NCI-H82 treated with DMSO at 0.1 percent for 48 hours (cell line): ENCODE measurements at regions not wholly inside any gene's neighbourhood (a gene's known extent, or its start where the extent isn't known, plus 50 kb on each side); places are given as distances from the start of the nearest gene placed in this dataset.
"Not testable (repeated sequence)": the region's sequence is repeated elsewhere in the genome, so short reads cannot be mapped to it uniquely, and the experiment has no call there.

Source experiments
- DNase-seq: peaks from one replicate; lab custom pipeline; 2025; ENCODE audit not compliant: unreplicated experiment; lab: John Stamatoyannopoulos, UW

DNA sequence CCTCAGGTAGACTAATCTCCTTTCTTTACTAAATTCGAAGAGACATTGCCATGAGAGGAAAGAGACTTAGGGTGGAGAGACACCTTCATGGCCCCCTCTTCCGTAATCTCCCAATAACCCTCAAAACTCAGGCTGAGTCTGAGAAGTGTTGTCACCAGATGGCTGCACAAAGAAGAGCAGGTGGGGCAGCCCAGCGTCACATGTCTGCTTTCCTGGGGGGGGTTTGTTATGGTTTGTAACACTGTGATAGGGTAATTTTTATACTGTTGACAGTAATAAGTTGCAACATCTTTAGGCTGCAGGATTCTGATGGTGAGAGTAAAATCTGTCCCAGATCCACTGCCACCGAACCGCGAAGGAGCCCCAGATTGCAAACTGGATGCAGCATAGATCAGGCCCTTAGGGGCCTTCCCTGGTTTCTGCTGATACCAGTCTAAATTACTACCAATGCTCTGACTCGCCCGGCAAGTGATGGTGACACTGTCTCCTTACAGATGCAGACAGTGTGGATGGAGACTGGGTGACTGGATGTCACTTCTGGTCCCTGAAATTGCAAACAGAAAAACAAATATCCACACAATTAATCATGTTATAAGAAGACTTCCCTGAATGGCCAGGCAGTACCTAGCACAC, 595.1 kb downstream of the RPIA start:
- not testable (repeated sequence) for DNase-seq

DNA sequence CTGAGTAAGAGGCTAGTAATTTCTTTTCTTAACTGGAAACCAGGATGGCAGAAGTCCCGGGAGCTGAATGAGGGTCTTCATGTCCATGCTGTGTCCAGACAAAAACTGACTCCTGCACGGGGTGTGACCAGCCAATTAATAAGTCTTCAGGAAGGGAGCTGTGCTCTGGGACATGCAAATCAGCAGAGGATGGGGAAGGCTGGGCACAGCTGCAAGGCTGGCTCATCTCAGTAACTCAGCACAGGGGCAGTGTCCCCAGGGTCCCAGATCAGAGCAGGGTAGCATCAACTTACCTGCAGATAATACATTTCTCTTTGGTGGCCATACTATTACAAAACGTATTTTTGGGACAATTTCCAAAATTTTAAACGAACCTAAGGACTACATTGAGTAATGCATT, 595.6 kb downstream of the RPIA start:
- DNase-seq: not testable (repeated sequence)

DNA sequence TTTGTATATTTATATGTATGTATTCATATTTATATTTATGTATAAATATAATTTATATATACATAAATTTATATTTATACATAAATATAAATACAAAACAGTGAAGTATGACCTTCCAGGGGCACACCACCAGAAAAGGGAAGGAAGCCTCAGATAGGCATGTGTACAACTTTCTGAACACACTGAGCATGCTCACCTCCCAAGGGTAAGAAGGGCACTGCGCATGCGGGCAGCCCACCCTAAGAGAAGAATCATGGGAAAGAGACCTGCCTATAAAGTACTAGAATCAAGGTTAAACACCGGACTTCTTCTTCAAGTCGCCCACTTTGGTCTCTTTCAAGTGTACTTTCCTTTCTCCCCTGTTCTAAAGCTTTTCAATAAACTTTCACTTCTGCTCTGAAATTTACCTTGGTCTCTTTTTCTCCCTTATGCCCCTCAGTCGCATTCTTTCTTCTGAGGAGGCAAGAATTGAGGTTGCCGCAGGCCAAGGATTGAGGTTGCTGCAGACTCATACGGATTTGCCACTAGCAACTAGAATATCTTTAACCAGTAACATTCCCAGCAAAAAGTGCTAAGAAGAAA, 600.3 kb downstream of the RPIA start:
- DNase-seq: not testable (repeated sequence)

- not testable (repeated sequence) for DNase-seq
Observed at GRCh38 chr2:89293399-89293798, 601.9 kb downstream of the RPIA start.

DNA sequence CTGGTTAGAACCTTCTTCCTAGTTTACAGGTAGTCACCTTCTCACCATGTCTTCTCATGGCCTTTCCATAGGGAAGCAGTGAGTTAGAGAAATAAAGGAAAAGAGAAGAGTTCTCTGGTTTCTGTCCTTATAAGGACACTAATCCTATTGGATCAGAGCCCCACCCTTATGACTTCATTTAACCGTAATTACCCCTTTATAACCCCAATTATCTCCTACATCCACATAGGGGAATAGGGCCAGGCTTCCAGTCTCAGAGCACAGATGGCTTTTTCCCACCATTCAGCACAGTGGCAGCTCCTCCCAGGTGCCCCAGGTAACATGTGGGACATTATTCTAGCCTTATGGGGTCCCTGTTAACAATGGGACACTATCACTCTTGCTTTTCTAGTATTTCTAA, 602.9 kb downstream of the RPIA start:
- DNase-seq: not testable (repeated sequence)

DNA sequence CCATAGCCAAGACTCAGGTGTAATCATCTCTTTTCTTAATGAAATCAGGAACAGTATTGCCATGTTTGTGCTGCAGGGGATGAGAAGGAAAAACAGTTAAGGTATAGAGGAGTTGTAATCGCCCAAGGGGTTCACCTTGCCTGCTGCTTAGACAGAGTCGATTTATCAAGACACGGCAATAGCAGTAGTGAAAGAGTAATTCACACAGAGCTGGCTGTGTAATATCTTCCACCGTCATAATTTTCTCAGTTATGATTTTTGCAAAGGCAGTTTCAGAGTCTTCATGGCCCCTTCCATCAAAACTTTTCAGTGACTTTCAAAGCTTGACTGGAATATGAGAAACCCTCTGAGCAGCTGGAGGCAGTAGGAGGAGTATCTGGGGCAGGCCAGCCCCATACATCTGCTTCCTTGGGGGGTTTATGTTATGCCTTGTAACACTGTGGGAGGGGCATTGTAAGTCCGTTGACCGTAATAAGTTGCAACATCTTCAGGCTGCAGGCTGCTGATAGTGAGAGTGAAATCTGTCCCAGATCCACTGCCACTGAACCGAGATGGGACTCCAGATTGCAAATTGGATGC, 605.4 kb downstream of the RPIA start:
- DNase-seq: not testable (repeated sequence)

DNA sequence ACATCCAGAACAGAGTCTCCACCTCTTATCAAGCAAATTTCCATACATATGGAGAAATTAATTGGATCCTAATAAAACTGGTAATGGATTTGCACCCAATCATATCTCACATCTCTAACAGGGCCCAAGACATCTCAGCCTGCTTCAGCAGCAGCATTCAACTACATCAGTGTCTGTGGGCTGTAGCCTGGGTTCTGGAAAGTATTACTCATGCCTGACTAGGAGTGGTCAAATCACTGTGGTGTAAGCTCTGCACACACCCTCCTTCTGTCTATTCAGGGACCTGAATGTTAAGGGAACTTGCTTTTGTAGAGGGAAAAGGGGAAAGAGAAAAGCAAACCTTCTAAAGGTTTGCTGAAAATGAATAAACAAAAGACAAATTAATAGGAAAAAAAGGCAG, 607.7 kb downstream of the RPIA start:
- DNase-seq: not testable (repeated sequence)

- DNase-seq: not testable (repeated sequence)
Observed at GRCh38 chr2:89305623-89306022, 614.1 kb downstream of the RPIA start.

DNA sequence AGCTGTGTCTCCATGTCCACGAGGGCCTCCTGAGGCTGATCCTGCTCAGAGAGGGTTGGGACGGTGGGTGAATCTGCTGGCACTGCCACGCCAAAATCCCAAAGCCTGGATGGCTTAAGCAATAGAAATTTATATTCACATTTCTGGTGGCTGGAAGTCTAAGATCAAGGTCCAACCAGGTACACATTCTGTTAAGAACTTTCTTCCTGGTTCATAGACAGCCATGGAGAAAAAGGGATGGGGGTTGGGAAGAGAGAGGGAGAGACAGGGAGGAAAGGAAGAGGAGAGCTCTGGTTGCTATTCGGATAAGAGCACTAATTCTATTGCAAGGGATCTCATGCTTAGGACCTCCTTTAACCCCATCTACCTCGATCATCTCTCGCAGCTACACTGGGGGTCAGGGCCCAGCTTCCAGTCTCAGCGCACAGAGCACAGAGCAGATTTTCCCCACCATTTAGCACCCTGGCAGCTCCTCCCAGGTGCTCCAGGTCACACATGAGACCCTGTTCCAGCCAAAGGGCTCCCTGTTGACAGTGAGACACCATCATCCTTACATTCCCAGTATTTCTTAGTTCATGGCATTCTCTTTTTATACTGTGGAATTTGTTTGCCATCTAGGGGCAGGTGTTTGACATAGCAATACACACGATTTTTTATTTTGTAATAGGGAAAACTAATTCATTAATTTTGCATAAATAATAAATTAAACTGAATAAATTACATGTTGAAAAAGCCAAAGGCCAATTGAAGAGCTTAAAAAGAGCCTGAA, 615.6 kb downstream of the RPIA start:
- DNase-seq: not testable (repeated sequence)

DNA sequence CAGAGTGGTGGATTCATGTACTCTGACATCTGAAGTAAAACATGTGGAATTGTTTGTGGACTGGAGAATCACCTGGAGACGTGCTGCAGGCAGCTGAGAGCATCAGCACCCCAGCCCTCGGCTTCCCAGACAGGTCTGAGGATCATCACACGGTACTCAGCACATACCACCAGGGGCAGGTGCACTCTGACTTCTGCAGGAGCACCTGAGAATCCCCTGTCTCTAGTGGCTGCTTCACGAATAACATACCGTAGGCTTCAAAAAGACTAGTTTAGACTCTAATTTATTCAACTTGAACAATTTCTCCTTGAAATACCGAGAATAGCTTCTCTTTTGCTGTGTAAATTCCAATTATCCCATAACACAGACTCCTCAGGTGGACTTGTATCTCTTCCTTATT, 627.5 kb downstream of the RPIA start:
- DNase-seq: not testable (repeated sequence)

DNA sequence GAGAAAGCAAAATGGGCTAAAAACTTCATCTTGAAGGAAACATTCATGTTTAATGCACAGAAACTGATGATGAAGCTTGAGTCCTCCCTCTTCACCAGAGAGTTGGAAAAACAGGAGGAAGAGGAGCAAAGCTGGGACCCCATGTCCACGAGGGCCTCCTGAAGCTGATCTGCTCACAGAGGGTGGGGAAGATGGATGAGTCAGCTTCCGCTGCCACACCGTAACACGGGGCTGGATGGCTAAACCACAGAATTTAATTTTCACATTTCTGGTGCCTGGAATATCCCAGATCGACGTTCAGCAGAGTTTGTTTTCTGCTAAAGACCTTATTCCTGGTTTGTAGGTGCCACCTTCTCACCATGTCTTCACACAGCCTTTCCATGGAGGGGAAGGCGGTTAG, 634.4 kb downstream of the RPIA start:
- not testable (repeated sequence) for DNase-seq

DNA sequence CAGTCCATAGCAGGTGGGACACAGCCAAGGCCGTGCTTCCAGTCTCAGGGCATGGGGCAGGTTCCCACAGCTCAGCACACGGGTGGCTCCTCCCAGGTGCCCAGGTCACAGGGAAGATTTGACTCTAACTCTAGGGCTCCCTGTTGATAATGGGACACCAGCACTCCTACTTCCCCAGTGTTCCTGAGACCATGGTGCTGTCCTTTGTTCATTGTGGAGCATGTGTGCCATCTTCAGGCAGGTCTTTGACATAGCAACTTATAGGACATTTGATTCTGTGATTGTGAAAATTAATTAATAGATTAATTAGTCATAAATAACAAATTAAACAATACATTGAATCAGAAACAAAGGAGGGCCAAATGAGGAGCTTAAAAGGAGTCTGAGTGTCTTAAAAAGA, 635.0 kb downstream of the RPIA start:
- DNase-seq: not testable (repeated sequence)

DNA sequence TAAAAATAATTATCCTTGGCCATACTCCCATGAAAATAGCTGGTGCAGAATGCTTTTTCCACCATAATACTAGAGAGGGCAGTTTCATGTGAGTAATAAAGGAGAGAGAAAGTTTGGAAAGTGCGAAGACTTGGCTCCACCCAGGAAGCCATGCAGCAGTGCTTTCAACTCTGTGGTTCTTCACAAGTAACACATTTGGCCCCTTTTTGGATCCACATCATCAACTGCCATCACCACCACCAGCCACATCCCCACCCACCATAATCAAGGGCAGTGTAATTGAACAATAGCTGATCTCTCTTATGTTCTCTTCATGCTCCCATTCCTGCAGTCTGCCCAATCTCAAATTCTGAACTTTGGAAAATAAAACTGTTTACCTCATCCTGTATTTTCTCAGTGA, 637.3 kb downstream of the RPIA start:
- DNase-seq: not testable (repeated sequence)
